NCI-H460 (cell line): ENCODE measurements at regions not wholly inside any gene's neighbourhood (a gene's known extent, or its start where the extent isn't known, plus 50 kb on each side); places are given as distances from the start of the nearest gene placed in this dataset.
"Not testable (repeated sequence)": the region's sequence is repeated elsewhere in the genome, so short reads cannot be mapped to it uniquely, and the experiment has no call there.

Source experiments
- DNase-seq: peaks from one replicate; pipeline ENCODE4 v3.0.0-alpha.2; 2016; ENCODE audit warnings: low read depth; ENCODE audit errors: extremely low read depth

GRCh38 chr21:28160378-28160777, 832.3 kb downstream of the LTN1 start:
- DNase-seq = no peak

GRCh38 chr21:28159396-28159795, 833.3 kb downstream of the LTN1 start:
- no peak for DNase-seq

GRCh38 chr21:28156590-28156989, 836.1 kb downstream of the LTN1 start:
- DNase-seq = no peak

GRCh38 chr21:28154121-28154520, 838.6 kb downstream of the LTN1 start:
- DNase-seq = no peak

- DNase-seq = no peak
These were observed 839.9 kb downstream of the LTN1 start for GRCh38 chr21:28152732-28153131.

GRCh38 chr21:28151758-28152157, 840.9 kb downstream of the LTN1 start:
- no peak for DNase-seq

- DNase-seq = no peak
These were observed 841.9 kb downstream of the LTN1 start for GRCh38 chr21:28150778-28151177.

- no peak for DNase-seq
These were observed 844.1 kb downstream of the LTN1 start for GRCh38 chr21:28148400-28149064.

GRCh38 chr21:28144653-28145052, 848.0 kb downstream of the LTN1 start:
- no peak for DNase-seq

GRCh38 chr21:28144089-28144488, 848.6 kb downstream of the LTN1 start:
- no peak for DNase-seq

- peak; percentile 8 for DNase-seq
These were observed 850.0 kb downstream of the LTN1 start for GRCh38 chr21:28142697-28143096.

GRCh38 chr21:28138272-28138671, 854.4 kb downstream of the LTN1 start:
- DNase-seq = no peak

- DNase-seq = no peak
These were observed 855.9 kb downstream of the LTN1 start for GRCh38 chr21:28136656-28137255.

GRCh38 chr21:28135646-28136045, 857.0 kb downstream of the LTN1 start:
- DNase-seq = no peak

GRCh38 chr21:28133116-28133515, 859.6 kb downstream of the LTN1 start:
- no peak for DNase-seq

- DNase-seq = no peak
These were observed 860.0 kb downstream of the LTN1 start for GRCh38 chr21:28132713-28133112.

GRCh38 chr21:28127175-28127785, 865.4 kb downstream of the LTN1 start:
- no peak for DNase-seq

- DNase-seq = no peak
These were observed 866.0 kb downstream of the LTN1 start for GRCh38 chr21:28126521-28127174.

- no peak for DNase-seq
These were observed 868.1 kb downstream of the LTN1 start for GRCh38 chr21:28124541-28124940.

GRCh38 chr21:28118570-28118969, 874.1 kb downstream of the LTN1 start:
- no peak for DNase-seq

GRCh38 chr21:28114986-28115385, 877.7 kb downstream of the LTN1 start:
- not testable (repeated sequence) for DNase-seq

- no peak for DNase-seq
These were observed 879.0 kb downstream of the LTN1 start for GRCh38 chr21:28113718-28114117.
